NCI-H2171 treated with DMSO at 0.1 percent for 48 hours (cell line): ENCODE measurements at regions not wholly inside any gene's neighbourhood (a gene's known extent, or its start where the extent isn't known, plus 50 kb on each side); places are given as distances from the start of the nearest gene placed in this dataset.
A peak's percentile ranks its signal among the peaks of the same experiment; 100 is the strongest.
"Not testable (repeated sequence)": the region's sequence is repeated elsewhere in the genome, so short reads cannot be mapped to it uniquely, and the experiment has no call there.

Experiments used
- DNase-seq: peaks from one replicate; lab custom pipeline; 2025; lab: John Stamatoyannopoulos, UW

- peak; percentile 82 for DNase-seq
These were observed 334.7 kb upstream of the CHRM2 start for GRCh38 chr7:136533732-136534131.

GRCh38 chr7:136530831-136531230, 337.6 kb upstream of the CHRM2 start:
- no peak for DNase-seq

- no peak for DNase-seq
These were observed 340.1 kb upstream of the CHRM2 start for GRCh38 chr7:136528329-136528728.

- no peak for DNase-seq
These were observed 340.9 kb upstream of the CHRM2 start for GRCh38 chr7:136527554-136527953.

GRCh38 chr7:136526408-136527105, 341.9 kb upstream of the CHRM2 start:
- DNase-seq: no peak

GRCh38 chr7:136523571-136523970, 344.9 kb upstream of the CHRM2 start:
- DNase-seq: no peak

- DNase-seq: no peak
These were observed 350.5 kb upstream of the CHRM2 start for GRCh38 chr7:136517971-136518370.

GRCh38 chr7:136514776-136515175, 353.7 kb upstream of the CHRM2 start:
- no peak for DNase-seq

- DNase-seq: no peak
These were observed 354.7 kb upstream of the CHRM2 start for GRCh38 chr7:136513744-136514143.

- no peak for DNase-seq
These were observed 359.0 kb upstream of the CHRM2 start for GRCh38 chr7:136509466-136509865.

GRCh38 chr7:136502162-136502561, 366.3 kb upstream of the CHRM2 start:
- no peak for DNase-seq

GRCh38 chr7:136501151-136501550, 367.3 kb upstream of the CHRM2 start:
- no peak for DNase-seq

GRCh38 chr7:136496551-136496950, 371.9 kb upstream of the CHRM2 start:
- DNase-seq: no peak

- no peak for DNase-seq
These were observed 373.4 kb upstream of the CHRM2 start for GRCh38 chr7:136495081-136495480.

GRCh38 chr7:136492366-136492765, 376.1 kb upstream of the CHRM2 start:
- DNase-seq: no peak

- DNase-seq: no peak
These were observed 378.6 kb upstream of the CHRM2 start for GRCh38 chr7:136489808-136490207.

- no peak for DNase-seq
These were observed 387.6 kb upstream of the CHRM2 start for GRCh38 chr7:136480901-136481300.

GRCh38 chr7:136479922-136480321, 388.5 kb upstream of the CHRM2 start:
- no peak for DNase-seq

GRCh38 chr7:136470179-136470578, 398.3 kb upstream of the CHRM2 start:
- no peak for DNase-seq

GRCh38 chr7:136452949-136453348, 415.5 kb upstream of the CHRM2 start:
- DNase-seq: no peak

GRCh38 chr7:136446751-136447150, 421.7 kb upstream of the CHRM2 start:
- DNase-seq: no peak

GRCh38 chr7:136441835-136442234, 426.6 kb upstream of the CHRM2 start:
- DNase-seq: no peak

GRCh38 chr7:136431736-136432135, 436.7 kb upstream of the CHRM2 start:
- not testable (repeated sequence) for DNase-seq

- no peak for DNase-seq
These were observed 444.4 kb upstream of the CHRM2 start for GRCh38 chr7:136424058-136424457.
